GM12891 (cell line): ENCODE measurements at regions not wholly inside any gene's neighbourhood (a gene's known extent, or its start where the extent isn't known, plus 50 kb on each side); places are given as distances from the start of the nearest gene placed in this dataset.

Source experiments
- POLR2AphosphoS5 ChIP-seq: IDR thresholded peaks from 2 replicates; pipeline ENCODE4 v1.6.1; 2011; ENCODE audit warnings: low read depth, low read length, control low read depth
- TAF1 ChIP-seq: IDR thresholded peaks from 2 replicates; pipeline ENCODE4 v1.6.1; 2011; ENCODE audit warnings: low read depth, low read length, control low read depth

DNA sequence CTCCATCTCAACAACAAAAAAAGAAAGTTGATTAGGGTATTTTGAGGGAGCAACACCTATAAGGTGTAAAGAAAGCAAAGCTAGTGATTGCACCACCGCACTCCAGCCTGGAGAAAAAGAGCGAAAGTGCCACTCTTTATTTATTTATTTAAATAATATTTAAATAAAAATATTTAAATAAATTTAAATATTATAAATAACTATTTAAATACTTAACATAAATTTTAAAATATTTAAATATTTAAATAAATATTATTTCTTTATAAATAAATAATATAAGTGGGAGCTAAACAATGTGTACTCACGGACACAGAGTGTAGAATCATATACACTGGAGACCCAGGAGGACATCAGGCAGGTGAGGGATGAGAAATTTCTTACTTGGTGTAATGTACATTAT, 64.4 kb upstream of the TRIO start:
- TF ChIP-seq TAF1 (no peak), POLR2AphosphoS5 (no peak)
